Activated T-helper 17 cell treated with anti-CD3 and anti-CD28 coated beads, Interleukin-2, amount 50 U/mL, for 72 hours (primary cell): ENCODE measurements at regions not wholly inside any gene's neighbourhood (a gene's known extent, or its start where the extent isn't known, plus 50 kb on each side); places are given as distances from the start of the nearest gene placed in this dataset.
"Not testable (repeated sequence)": the region's sequence is repeated elsewhere in the genome, so short reads cannot be mapped to it uniquely, and the experiment has no call there.

ENCODE experiments used
- ATAC-seq: fragments of 150-1000 bp; cut with Tn5 transposase; replicated peaks from 2 replicates; pipeline ENCODE4 v1.10.0; 2021; ENCODE audit warnings: mild to moderate bottlenecking, moderate library complexity
- H3K27ac Mint-ChIP-seq: one replicate; pipeline ENCODE4 v1.8.0; 2022; ENCODE audit warnings: mixed read lengths
- H3K27me3 Mint-ChIP-seq: one replicate; pipeline ENCODE4 v1.8.0; 2022; ENCODE audit warnings: mixed read lengths
- H3K36me3 Mint-ChIP-seq: one replicate; pipeline ENCODE4 v1.8.0; 2022; ENCODE audit warnings: low read depth, mild to moderate bottlenecking, mixed read lengths
- H3K4me1 Mint-ChIP-seq: one replicate; pipeline ENCODE4 v1.8.0; 2022; ENCODE audit warnings: mixed read lengths
- H3K4me3 Mint-ChIP-seq: one replicate; pipeline ENCODE4 v1.8.0; 2022; ENCODE audit warnings: mild to moderate bottlenecking, mixed read lengths
- H3K9me3 Mint-ChIP-seq: one replicate; pipeline ENCODE4 v1.8.0; 2022; ENCODE audit warnings: mixed read lengths

DNA sequence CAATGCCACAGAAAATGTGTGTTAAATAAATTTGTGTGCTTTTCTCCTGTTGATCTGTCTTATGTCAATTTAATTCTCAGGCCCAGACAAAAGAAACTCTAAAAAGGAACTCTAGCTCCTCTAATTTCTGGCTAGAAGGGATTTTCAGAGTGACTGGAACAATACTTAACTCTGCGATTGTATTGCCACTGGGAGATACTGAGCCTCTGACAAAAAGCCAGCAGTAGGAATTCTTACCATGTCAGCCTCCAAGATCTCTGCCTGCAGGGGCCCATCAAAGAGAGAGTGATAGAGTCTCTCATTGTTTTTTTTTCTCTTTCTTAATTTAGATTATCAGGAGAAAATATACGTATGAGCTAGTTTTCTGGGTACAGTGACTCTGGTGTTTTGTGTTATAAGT, 1165.7 kb downstream of the BRINP3 start:
- H3K36me3 Mint-ChIP-seq: no peaks in the 10 kb centered on the region
- no peaks in the 10 kb centered on the region for H3K4me1 Mint-ChIP-seq
- H3K27me3 Mint-ChIP-seq: no peaks in the 10 kb centered on the region
- H3K4me3 Mint-ChIP-seq: no peak overlapping the region
- no peak for ATAC-seq
- H3K9me3 Mint-ChIP-seq: peaks cover 14% of the 10 kb centered on the region
- H3K27ac Mint-ChIP-seq: no peak overlapping the region

DNA sequence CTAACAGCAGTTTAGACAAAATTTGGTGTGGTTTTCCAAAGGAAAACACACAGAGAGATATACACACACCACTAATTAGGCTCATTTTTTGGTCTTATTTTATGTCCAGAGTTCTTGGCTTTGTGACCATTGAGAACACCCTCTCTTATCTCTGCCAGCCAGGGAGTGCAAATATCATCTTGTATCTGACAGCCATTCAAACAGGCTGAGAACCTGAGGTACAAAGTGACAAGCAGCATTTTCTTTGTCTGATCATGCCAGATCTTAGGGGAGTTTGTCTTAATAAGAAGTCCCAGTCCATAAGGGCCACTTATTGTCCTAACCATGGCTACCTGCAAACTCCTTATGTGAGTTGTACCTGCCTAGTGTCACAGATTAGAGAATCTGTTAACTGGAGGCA, 1165.2 kb downstream of the BRINP3 start:
- no peak for ATAC-seq
- H3K27me3 Mint-ChIP-seq: no peaks in the 10 kb centered on the region
- no peaks in the 10 kb centered on the region for H3K4me1 Mint-ChIP-seq
- H3K27ac Mint-ChIP-seq: no peak overlapping the region
- peaks cover 14% of the 10 kb centered on the region for H3K9me3 Mint-ChIP-seq
- no peaks in the 10 kb centered on the region for H3K36me3 Mint-ChIP-seq
- no peak overlapping the region for H3K4me3 Mint-ChIP-seq

DNA sequence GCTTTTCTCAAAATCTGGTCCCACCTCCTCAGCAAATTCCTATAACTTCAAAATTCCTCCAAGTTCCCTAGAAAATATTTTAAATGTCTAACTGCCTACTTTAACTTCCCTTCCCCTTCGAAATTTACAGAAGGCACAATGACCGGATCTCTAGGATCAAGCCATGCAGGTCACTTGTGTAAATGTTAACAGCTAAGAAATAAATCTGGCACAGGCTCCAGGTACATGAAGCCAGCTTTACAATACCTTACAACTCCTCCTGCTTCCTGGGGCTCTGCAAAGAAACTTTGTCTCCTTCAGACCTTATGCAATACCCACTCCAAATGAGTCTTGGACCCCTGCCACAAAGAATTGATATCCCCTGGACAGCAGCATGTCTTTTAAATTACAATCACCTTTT, 1164.2 kb downstream of the BRINP3 start:
- no peaks in the 10 kb centered on the region for H3K4me1 Mint-ChIP-seq
- H3K36me3 Mint-ChIP-seq: no peaks in the 10 kb centered on the region
- no peak for ATAC-seq
- H3K4me3 Mint-ChIP-seq: no peak overlapping the region
- H3K27me3 Mint-ChIP-seq: no peaks in the 10 kb centered on the region
- no peak overlapping the region for H3K27ac Mint-ChIP-seq
- H3K9me3 Mint-ChIP-seq: peaks cover 14% of the 10 kb centered on the region

DNA sequence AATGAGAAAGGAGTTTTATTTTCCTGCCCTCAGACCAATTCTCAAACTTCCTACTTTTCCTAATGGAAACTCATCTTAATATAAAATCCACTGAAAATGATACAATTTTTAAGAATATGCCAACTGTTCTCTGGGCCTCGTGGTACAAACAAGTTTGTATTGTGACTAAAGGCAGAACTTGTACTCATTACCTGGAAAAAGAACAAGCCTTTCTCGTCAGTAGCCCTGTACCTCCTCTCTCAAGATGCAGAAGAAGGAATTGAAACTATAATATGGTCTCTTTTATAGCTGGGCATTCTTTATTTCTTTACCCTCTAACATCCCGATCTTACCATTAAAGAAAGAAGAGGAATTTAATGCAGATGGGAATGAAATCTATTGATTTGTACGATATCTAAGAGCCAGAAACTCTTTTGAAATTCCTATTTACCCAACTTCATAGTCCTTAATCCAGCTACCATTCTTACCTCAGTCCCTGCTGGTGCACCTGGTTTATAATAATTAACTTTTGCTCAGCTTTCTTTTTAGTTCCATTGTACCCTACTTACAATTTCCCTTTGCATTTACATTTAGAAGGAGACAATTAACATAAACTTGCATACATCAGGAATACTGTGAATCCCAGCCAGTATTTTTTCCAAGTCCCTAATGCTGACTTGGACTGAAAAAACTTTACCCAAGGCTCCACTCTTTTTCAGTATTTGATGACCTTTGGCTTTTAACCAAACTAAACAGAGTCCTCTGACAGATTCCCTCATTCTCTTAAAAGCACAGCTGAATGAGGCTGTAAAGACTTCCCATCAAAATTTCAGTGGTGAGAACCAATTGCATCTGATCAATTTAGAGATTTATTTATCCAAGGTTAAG, 1162.4 kb downstream of the BRINP3 start:
- no peaks in the 10 kb centered on the region for H3K27me3 Mint-ChIP-seq
- peaks cover 14% of the 10 kb centered on the region for H3K9me3 Mint-ChIP-seq
- no peak overlapping the region for H3K27ac Mint-ChIP-seq
- H3K4me1 Mint-ChIP-seq: no peaks in the 10 kb centered on the region
- no peaks in the 10 kb centered on the region for H3K36me3 Mint-ChIP-seq
- H3K4me3 Mint-ChIP-seq: no peak overlapping the region
- ATAC-seq: no peak

DNA sequence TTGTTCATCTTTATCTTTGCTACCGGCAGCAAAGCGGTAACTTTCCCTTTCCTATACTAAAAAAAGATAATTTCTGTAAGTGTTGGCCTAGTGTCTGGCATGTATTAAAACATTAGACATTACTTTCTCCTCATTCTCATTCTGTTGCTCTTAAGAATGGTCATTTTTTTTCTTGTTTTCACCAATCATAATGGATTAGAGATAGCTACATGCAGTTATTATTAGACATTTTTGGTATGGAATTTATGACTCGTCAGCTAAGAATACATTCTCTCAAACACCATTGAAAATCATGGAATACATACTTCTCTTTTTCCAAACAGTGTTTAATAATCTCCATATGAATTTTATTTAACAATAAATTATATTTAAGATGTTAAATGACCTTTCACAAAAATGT, 1154.6 kb downstream of the BRINP3 start:
- Mint-ChIP-seq H3K27me3 (no peaks in the 10 kb centered on the region), H3K36me3 (no peaks in the 10 kb centered on the region), H3K4me3 (no peak overlapping the region), H3K9me3 (peaks cover 5% of the 10 kb centered on the region), H3K27ac (no peak overlapping the region), H3K4me1 (no peaks in the 10 kb centered on the region)
- ATAC-seq: no peak

DNA sequence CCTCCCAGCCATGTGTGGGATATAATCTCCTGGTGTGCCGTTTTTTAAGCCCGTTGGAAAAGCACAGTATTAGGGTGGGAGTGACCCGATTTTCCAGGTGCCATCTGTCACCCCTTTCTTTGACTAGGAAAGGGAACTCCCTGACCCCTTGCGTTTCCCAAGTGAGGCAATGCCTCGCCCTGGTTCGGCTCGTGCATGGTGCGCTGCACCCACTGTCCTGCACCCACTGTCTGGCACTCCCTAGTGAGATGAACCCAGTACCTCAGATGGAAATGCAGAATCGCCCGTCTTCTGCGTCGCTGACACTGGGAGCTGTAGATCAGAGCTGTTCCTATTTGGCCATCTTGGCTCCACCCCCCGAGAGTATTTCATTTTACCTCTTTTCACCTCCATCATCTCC, 1146.6 kb downstream of the BRINP3 start:
- H3K36me3 Mint-ChIP-seq, ATAC-seq, H3K27ac Mint-ChIP-seq, H3K4me3 Mint-ChIP-seq, H3K27me3 Mint-ChIP-seq, H3K4me1 Mint-ChIP-seq: not testable (repeated sequence)
- H3K9me3 Mint-ChIP-seq: peaks cover 15% of the 10 kb centered on the region

DNA sequence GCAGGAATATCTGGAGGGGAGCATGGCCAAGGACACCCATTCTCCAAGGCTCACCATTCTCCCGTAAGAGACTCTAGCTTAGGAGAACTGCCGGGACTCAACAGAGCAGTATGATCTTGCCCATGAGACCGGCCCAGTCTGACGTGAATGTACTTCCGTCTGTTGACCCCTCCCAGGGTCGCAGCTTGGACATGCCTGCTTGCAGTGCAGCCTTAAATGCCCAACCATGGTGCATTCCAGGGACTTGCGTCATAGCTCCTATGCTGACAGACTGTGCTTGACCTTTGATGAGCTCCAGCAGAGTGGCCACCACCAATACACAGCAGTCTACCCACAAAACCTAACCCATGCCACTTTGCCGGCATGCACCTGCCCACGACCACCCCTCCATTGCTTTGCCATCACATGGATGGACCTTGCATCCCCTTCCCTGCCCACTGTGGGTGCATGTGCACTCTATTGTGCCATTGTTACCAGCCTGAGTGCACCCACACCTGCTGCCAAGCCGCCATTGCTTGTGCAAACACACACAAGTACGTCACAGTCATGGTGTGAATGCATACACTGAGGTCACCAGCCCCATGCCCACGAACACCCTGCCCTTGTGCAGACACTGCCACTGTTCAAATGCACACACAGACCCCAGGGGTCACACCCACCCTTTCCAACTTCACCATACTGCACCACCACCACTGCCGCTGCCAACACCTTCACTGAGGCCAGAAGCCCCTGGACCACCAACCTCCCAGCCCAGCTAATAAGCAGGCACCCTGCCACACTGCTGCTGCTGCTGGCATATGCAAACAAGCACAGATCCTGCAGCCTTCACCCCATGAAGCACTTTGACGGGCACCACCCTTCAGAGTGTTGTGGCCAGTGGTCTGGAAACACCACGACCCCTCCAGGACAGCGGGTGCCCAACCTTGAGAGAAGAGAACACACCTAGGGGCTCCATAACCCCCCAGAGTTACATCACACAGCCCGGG, 1141.3 kb downstream of the BRINP3 start:
- Mint-ChIP-seq H3K36me3 (no peaks in the 10 kb centered on the region), H3K9me3 (peaks cover 6% of the 10 kb centered on the region), H3K27ac (no peak overlapping the region), H3K4me1 (no peaks in the 10 kb centered on the region), H3K27me3 (no peaks in the 10 kb centered on the region), H3K4me3 (no peak overlapping the region)
- ATAC-seq: no peak

DNA sequence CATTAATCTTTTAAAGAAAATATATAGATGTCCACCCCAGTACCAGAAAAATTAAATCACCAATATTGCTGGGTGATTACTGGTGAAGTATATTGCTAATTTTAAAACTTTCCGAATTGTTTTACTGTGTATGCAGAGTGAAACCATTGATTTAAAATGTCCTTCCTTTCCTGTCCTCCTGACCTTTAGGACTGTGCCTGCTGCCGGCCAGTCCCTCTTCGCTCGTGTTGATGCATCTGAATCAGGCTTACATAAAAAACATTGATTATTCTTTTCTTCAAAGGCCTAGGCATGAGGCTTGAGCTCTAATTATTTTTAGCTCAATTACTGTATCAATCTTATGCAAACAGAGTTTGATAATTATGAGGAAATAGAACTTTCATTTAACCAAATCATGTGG, 1128.1 kb downstream of the BRINP3 start:
- Mint-ChIP-seq H3K27ac (no peak overlapping the region), H3K36me3 (no peaks in the 10 kb centered on the region), H3K9me3 (no peaks in the 10 kb centered on the region), H3K4me3 (no peak overlapping the region), H3K27me3 (no peaks in the 10 kb centered on the region), H3K4me1 (no peaks in the 10 kb centered on the region)
- no peak for ATAC-seq

DNA sequence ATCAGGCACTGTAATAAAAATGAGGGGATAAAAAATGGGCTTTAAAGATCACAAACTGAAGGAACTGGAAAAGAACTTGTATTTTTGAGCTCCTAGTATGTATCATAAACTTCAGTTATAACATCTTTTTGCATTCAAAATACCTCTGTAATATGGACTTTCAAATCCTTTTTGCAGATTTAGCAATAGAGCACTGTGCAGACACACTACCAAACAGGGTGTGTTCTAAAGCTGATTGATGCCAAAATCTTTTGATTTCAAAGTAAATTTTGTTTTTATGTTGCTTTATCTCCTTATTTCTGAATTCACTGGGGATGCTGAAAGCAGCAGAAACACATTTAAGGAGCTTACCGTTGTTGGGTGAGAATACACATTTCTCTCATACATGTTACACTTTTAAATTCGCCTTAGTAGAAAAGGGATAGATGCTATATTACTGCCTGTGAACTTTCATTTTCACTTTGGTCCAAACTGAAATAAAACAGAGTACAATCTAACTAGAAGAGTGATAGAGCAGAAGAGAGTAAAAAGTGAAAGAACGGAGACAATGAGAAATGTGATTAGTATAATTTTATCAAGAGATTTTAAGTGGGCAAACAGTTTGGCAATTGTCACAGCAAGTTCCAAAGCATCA, 1126.6 kb downstream of the BRINP3 start:
- Mint-ChIP-seq H3K36me3 (no peaks in the 10 kb centered on the region), H3K4me1 (no peaks in the 10 kb centered on the region), H3K9me3 (peaks cover under 1% of the 10 kb centered on the region), H3K27ac (no peak overlapping the region), H3K4me3 (no peak overlapping the region), H3K27me3 (no peaks in the 10 kb centered on the region)
- no peak for ATAC-seq

DNA sequence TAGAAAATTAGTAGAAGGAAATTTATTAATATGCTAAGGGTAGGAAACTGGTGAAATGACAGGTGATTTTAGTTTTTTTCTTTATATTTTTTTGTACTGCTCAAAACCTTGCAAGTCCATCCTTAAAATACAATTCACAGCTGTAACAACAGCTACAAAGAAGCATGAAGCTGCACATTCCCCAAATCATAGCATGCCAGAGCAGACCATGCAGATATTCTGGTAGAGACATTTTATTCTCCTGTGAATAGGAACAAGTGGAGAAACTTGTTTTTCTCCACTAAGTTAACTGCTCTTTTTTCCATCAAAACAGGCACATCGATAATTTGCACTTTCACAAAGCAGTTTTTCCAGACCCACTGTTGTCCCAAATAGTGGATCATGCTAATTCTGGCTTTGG, 1125.7 kb downstream of the BRINP3 start:
- no peak overlapping the region for H3K27ac Mint-ChIP-seq
- ATAC-seq: no peak
- H3K4me1 Mint-ChIP-seq: no peaks in the 10 kb centered on the region
- H3K27me3 Mint-ChIP-seq: no peaks in the 10 kb centered on the region
- no peak overlapping the region for H3K4me3 Mint-ChIP-seq
- H3K36me3 Mint-ChIP-seq: no peaks in the 10 kb centered on the region
- H3K9me3 Mint-ChIP-seq: peaks cover 5% of the 10 kb centered on the region

DNA sequence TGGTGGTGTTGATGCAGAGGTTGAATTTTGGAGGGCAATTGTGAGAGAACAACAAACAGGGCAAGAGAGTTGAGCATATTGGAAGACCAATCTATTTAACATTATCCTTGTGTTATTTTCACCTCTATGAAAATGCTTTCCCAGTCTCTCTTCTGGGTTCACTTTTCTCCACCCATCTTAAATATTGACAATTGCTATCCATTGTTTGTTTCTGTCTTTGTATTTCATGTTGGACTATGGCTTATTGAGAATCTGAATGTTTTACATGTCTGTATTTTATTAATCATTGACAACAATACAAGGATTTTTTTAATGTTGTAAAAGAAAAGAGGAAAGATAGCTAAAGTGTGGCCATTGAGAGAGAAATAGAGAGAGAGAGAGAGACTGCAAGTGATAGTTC, 1121.5 kb downstream of the BRINP3 start:
- H3K4me3 Mint-ChIP-seq: no peak overlapping the region
- H3K27me3 Mint-ChIP-seq: no peaks in the 10 kb centered on the region
- ATAC-seq: no peak
- H3K27ac Mint-ChIP-seq: no peak overlapping the region
- H3K4me1 Mint-ChIP-seq: no peaks in the 10 kb centered on the region
- no peaks in the 10 kb centered on the region for H3K36me3 Mint-ChIP-seq
- H3K9me3 Mint-ChIP-seq: peaks cover 5% of the 10 kb centered on the region

DNA sequence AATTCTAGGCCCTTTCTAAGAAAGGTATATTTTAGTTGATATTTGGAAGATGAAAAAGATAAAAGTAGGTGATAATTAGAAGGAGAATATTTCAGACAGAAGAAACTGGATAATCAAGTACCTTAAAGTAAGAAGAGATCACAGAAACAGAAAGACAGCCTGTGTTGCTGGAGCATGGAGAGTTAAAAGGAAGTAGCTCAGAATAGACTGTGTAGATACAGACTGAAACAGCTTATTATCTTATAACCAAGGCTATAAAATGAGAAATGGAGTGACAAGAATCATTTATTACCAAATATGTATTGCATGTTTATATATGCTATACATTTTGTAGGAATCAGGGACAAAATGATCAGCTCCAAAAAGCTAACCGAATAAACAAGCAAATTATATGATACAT, 1120.3 kb downstream of the BRINP3 start:
- peaks cover 7% of the 10 kb centered on the region for H3K9me3 Mint-ChIP-seq
- no peak overlapping the region for H3K27ac Mint-ChIP-seq
- no peaks in the 10 kb centered on the region for H3K36me3 Mint-ChIP-seq
- ATAC-seq: no peak
- no peaks in the 10 kb centered on the region for H3K27me3 Mint-ChIP-seq
- no peak overlapping the region for H3K4me3 Mint-ChIP-seq
- H3K4me1 Mint-ChIP-seq: no peaks in the 10 kb centered on the region

DNA sequence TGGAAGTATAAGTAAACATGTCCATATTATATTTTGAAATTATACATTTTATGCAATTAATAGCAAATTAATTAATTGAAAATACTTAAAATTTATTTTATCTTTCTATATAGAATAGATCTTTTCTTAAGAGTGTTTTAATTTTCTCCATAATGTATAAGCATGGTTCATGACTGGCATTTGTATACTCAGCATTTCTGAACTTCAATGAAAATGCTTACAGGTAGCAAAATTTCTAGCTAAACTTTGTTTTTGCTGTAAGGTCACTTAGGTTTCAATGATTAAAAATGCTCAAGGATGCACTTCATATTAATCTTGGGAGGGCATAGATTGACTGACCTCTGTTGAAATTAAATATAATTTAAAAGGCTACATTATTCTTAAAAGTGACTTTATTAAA, 1108.1 kb downstream of the BRINP3 start:
- Mint-ChIP-seq H3K27me3 (no peaks in the 10 kb centered on the region), H3K36me3 (no peaks in the 10 kb centered on the region), H3K4me1 (no peaks in the 10 kb centered on the region), H3K27ac (no peak overlapping the region), H3K4me3 (no peak overlapping the region), H3K9me3 (peaks cover 4% of the 10 kb centered on the region)
- ATAC-seq: no peak

DNA sequence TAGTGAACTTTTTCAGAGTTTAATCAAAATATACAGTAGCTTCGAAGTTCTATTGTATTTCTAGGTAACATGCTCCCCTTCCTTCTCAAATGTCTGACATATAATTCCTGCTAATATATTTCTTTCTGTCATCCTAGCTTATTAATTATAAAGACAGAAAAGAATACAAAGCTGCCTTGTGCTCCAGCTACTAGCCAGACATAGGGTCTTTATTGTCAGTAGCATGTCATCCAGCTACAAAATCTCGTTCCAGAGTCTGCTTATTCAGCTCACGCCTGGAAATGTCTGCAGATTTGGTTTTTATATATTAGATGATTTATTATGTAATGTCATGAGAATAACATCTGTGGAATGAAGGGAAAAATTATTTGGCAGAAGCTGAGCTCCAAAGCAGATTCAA, 1102.8 kb downstream of the BRINP3 start:
- no peak for ATAC-seq
- H3K4me3 Mint-ChIP-seq: no peak overlapping the region
- no peaks in the 10 kb centered on the region for H3K4me1 Mint-ChIP-seq
- H3K36me3 Mint-ChIP-seq: no peaks in the 10 kb centered on the region
- peaks cover 7% of the 10 kb centered on the region for H3K9me3 Mint-ChIP-seq
- H3K27ac Mint-ChIP-seq: no peak overlapping the region
- no peaks in the 10 kb centered on the region for H3K27me3 Mint-ChIP-seq
